ENCODE measurements at regions not wholly inside any gene's neighbourhood (a gene's known extent, or its start where the extent isn't known, plus 50 kb on each side); places are given as distances from the start of the nearest gene placed in this dataset.
"Not testable (repeated sequence)": the region's sequence is repeated elsewhere in the genome, so short reads cannot be mapped to it uniquely, and the experiment has no call there.

DNA sequence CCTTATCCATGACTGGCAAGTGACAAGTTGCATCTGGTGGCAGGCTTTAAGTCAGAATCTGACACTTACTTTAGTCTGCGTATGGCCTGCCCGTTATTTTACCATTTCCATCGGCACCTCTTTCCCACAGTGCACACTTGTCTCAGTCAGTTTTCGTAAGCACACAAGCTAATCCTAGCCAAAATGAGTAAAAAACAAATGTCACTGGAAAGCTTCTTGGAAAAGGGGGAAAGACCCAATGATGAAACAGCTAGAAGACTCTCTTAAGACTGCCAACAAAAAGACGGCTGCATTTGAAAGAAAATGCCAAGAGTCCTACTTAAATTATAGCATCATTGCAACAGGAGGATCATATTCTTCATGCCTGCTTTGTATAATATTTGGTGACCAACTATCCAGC, 457.9 kb upstream of the ISX start:
- no peak for DNase-seq

DNA sequence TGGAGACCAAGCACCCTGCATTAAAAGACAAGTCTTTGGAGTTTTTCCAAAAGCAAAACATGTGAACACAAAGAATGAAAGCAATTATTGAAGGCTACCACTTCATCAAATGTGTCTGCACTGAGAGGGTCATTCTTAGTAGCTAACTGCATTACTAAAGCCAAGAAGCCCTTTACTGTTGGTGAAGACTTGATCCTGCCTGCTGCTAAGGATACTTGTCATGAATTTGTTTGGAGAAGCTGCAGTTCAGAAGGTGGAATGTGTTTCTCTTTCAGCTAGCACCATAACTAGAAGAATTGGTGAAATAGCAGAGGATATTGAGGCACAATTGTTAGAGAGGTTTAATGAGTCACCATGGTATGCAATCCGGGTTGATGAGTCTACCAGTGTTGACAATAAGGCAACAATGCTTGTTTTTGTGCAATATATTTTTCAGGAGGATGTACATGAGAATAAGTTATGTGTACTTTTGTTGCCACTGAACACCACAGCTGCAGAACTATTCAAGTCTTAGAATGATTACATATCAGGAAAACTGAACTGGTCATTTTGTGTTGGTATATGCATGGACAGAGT, 457.3 kb upstream of the ISX start:
- DNase-seq: no peak

DNA sequence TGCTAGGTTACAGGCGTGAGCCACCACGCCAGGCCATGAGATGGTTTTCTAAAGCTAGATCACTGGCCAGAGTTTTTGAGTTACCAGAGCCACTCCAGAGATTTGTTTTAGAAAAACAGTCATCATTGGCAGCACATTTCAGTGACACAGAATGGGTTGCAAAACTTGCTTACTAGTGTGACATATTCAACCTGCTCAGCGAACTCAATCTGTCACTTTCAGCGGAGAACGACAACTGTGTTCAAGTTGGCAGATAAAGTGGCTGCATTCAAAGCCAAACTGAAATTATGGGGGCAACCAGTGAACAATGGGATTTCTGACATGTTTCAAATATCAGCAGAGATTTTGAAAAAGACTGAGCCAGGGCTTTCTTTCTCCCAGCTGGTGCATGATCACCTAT, 456.3 kb upstream of the ISX start:
- DNase-seq: no peak

DNA sequence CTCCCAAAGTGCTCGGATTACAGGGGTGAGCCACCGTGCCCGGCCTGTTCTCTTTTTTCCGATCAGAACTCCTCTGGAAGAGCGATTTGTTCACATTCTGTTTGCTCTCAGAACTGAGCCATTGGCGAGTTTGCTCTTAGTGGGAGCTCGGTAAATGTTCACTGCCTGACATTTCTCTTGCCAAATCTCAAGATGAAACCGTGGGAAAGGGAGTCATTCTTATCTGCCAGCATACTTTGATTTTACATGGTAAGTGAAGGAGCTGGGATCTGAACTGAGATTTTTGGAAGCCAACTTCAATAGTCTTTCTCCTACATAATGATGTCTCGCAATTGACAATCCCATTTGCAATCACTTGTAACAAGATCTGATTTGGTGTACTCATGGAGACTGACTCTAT, 445.8 kb upstream of the ISX start:
- no peak for DNase-seq

DNA sequence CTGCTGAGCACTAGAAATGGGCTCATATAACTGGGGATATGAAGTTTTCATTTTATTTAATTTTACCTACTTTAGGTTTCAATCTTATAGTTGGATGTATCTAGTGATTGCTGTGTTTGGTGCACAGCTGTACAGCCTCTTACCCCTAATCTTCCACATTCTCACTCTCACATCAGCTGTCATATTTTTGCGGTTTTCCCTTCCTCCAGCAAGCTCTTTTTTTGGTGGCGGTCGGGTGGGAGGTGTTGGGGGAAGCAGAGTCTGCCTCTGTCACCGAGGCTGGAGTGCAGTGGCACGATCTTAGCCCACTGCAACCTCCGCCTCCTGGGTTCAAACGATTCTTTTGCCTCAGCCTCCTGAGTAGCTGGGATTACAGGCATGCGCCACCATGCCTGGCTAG, 445.1 kb upstream of the ISX start:
- no peak for DNase-seq

DNA sequence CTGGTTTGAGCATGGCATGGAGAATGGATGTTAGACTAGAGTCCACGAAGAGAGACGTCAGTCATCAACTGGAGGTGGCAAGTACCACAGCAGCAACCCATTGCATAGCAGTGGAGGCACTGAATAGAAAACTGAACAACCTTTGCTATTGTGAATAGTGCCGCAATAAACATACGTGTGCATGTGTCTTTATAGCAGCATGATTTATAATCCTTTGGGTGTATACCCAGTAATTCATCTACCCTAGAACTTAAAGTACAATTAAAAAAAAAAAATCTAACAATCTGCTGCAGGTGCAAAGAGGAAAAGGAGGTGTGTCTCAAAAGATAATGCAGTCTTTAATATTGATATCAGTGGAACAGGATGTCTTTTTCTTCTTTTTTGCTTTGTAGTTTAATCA, 443.4 kb upstream of the ISX start:
- no peak for DNase-seq

GRCh38 chr22:34623580-34623979, 442.4 kb upstream of the ISX start:
- DNase-seq: no peak

DNA sequence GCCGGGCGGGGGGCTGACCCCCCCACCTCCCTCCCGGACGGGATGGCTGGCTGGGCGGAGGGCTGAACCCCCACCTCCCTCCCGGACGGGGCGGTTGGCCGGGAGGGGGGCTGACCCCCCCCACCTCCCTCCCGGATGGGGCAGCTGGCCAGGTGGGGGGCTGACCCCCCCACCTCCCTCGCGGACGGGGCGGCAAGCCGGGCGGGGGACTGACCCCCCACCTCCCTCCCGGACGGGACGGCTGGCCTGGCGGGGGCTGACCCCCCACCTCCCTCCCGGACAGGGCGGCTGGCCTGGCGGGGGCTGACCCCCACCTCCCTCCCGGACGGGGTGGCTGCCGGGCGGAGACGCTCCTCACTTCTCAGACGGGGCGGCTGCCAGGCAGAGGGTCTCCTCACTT, 440.1 kb upstream of the ISX start:
- not testable (repeated sequence) for DNase-seq

DNA sequence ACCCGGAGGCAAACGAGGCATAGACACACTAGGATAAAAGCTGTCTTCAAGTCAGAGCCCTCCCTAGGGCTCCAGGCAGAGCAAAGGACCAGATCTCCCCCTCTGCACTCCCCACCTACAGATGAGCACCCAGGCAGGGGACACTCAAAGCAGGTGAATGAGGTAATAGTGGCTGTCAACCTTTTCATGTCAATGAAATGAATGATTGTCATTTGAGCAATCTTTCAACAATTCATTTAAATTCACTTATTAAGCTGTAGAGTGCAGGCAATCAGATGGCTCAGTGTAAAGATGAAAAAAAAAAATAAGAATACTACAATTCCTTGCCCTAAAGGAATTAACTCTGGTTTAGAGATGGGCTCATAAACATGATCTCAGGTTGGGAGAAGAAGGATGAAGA, 427.8 kb upstream of the ISX start:
- DNase-seq: no peak

GRCh38 chr22:34639911-34640310, 426.0 kb upstream of the ISX start:
- DNase-seq: no peak

GRCh38 chr22:34645375-34645774, 420.6 kb upstream of the ISX start:
- no peak for DNase-seq

DNA sequence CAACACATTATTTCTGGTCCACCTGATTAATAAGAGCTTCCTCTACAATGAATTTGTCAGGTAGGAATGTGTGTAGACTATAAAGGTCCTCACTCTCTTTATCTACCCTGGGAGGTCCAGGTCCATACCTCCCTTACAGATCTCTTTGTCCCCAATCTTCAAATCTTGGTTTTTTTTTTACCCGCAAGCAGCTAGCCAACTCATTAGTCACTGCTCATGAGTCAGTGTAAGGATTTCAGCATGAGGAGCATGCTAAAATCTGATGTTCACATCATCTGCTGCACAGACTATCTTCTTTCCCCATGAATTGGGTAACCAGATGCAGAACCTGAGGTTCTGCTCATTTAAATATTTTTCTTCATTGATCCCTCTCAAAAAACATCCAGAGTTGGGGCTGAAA, 397.0 kb upstream of the ISX start:
- no peak for DNase-seq

DNA sequence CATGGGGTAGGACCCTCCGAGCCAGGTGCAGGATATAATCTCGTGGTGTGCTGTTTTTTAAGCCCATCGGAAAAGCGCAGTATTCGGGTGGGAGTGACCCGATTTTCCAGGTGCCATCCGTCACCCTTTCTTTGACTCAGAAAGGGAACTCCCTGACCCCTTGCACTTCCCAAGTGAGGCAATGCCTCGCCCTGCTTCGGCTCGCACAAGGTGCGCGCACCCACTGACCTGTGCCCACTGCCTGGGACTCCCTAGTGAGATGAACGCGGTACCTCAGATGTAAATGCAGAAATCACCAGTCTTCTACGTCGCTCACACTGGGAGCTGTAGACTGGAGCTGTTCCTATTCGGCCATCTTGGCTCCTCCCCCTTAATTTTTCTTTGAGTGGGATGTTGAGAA, 382.9 kb upstream of the ISX start:
- DNase-seq: not testable (repeated sequence)

GRCh38 chr22:34684278-34684677, 381.7 kb upstream of the ISX start:
- not testable (repeated sequence) for DNase-seq

DNA sequence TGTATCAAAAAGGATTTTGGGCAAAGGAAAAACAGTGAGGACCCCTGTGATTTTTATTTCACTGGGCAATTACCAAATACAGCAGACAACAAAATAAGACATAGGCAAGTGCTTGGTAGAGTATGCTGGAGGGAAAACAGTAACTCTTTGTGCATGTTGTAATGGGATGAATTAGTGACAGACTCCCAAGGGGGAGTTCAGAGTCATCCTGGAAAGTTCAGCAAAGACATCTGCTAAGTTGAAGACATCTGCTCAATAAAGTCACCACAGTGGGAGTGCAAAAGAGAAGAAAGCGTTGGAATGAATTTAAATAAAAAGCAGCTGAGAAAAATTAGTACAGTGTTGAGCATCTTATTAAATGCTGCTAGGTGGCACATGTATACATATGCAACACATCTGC, 378.8 kb upstream of the ISX start:
- no peak for DNase-seq

DNA sequence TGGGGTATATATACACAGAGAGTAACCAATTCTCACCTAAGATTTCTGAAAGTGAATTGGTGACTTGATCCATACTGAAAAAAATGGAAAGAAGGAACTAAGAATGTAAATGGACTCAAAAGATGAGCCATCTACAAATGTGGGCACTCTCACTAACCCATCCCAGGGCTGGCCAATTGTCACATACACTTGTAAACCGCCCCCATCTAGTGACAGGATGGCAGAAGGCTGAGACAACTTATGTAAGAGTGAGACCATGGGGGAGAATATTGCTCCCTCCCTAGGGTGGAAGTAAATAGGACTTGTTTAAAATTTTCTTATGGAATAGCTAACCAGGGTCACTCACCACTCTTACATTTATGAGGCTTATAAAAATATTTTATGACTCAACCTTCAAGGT, 377.1 kb upstream of the ISX start:
- DNase-seq: no peak

GRCh38 chr22:34696557-34696956, 369.4 kb upstream of the ISX start:
- no peak for DNase-seq

DNA sequence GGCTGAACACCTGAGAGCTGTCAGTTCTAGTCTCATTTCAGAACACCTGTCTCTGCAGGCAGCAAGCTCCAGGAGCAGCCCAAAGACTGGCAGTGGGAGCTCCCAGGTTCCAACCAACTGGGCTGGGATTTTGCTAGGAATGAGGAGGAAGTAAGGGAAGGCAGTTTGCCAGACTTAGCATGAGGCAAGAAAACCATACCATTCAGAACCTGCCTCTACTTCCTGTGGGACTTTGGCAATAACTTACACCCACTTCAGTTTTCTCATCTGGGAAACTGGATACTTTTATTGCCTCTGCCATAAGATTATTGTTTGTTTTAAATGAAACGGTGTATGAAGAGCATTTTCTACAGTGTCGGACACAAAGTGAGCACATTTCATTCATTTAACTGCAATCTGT, 363.7 kb upstream of the ISX start:
- DNase-seq: no peak

- DNase-seq: no peak
Observed at GRCh38 chr22:34709641-34710040, 356.3 kb upstream of the ISX start.

GRCh38 chr22:34722901-34723300, 343.1 kb upstream of the ISX start:
- DNase-seq: no peak

GRCh38 chr22:34736081-34736480, 329.9 kb upstream of the ISX start:
- no peak for DNase-seq

DNA sequence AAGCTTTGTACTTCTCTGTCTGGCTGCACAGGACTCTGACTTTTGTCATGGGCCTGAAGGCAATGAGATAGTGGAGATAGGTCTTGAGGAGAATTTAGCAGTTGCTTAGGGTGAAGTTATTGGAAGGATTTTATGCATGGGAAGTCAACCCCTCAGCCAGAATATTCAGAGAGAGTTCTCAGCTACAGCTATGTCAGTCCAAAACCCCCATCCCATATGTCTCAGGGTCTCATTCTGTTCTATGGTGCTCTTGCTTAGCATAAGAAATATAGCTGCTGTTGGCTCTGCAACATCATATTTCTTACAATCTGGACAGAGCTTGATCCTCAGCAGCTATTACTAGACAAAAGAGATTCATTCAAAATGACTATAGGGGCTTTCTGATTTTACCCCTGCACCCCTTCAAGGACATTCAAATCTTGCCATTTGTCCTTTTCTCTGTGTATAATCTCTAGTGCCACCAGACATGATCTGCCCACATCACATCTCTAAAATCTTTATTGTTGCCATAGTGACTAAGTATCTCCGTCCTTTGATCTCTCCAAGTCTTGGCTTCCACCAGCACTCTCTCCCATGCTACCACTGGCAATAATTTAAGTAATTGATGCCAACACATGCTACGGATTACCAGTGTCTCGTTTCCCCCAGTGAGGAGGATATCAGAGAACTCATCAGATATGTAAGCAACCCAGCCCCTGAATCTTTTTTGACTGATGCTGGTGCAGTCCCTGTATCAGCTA, 327.1 kb upstream of the ISX start:
- no peak for DNase-seq

- no peak for DNase-seq
Observed at GRCh38 chr22:34743110-34743751, 322.7 kb upstream of the ISX start.

- no peak for DNase-seq
Observed at GRCh38 chr22:34760276-34761008, 305.5 kb upstream of the ISX start.
